GM23338 (cell line): ENCODE measurements at regions not wholly inside any gene's neighbourhood (a gene's known extent, or its start where the extent isn't known, plus 50 kb on each side); places are given as distances from the start of the nearest gene placed in this dataset.

Experiments used
- ATAC-seq: fragments of 200-7000 bp; cut with Tn5 transposase; 3 replicates; pipeline ENCODE4 v1.9.1; 2020
- DNase-seq: peaks from one replicate; pipeline ENCODE4 v3.0.0-alpha.2; 2015; ENCODE audit warnings: low spot score
- H2AFZ ChIP-seq: fragments of 200-600 bp; sonication (generic); 2 replicates; pipeline ENCODE4 v1.8.0; 2016; ENCODE audit warnings: antibody characterized with exemption, mild to moderate bottlenecking, moderate library complexity
- H3F3A ChIP-seq: fragments of 200-600 bp; sonication (generic); replicated peaks from 2 replicates; pipeline ENCODE4 v1.8.0; 2017; ENCODE audit warnings: antibody characterized with exemption, mixed run types, low read depth
- H3K27ac ChIP-seq: fragments of 200-600 bp; sonication (generic); 2 replicates; pipeline ENCODE4 v1.6.1; 2016; ENCODE audit warnings: low read depth
- H3K27me3 ChIP-seq: fragments of 200-600 bp; sonication (generic); 2 replicates; pipeline ENCODE4 v1.8.0; 2016; ENCODE audit warnings: mild to moderate bottlenecking, mixed run types, moderate library complexity; ENCODE audit not compliant: insufficient read depth
- H3K36me3 ChIP-seq: fragments of 200-600 bp; sonication (generic); 2 replicates; pipeline ENCODE4 v1.8.0; 2016; ENCODE audit warnings: mild to moderate bottlenecking; ENCODE audit not compliant: insufficient read depth
- H3K4me1 ChIP-seq: fragments of 200-600 bp; sonication (generic); 2 replicates; pipeline ENCODE4 v1.8.0; 2016; ENCODE audit warnings: mild to moderate bottlenecking, moderate library complexity; ENCODE audit not compliant: insufficient read depth
- H3K4me2 ChIP-seq: fragments of 200-600 bp; sonication (generic); 2 replicates; pipeline ENCODE4 v1.7.1; 2017; ENCODE audit warnings: mixed run types
- H3K4me3 ChIP-seq: fragments of 200-600 bp; sonication (generic); 2 replicates; pipeline ENCODE4 v1.6.1; 2016; ENCODE audit warnings: mixed run types
- H3K79me2 ChIP-seq: fragments of 200-600 bp; sonication (generic); replicated peaks from 2 replicates; pipeline ENCODE4 v1.8.0; 2017; ENCODE audit warnings: mild to moderate bottlenecking; ENCODE audit not compliant: insufficient read depth
- H3K9me2 ChIP-seq: fragments of 200-600 bp; sonication (generic); 2 replicates; pipeline ENCODE4 v1.8.0; 2017; ENCODE audit not compliant: insufficient read depth
- H4K20me1 ChIP-seq: fragments of 200-600 bp; sonication (generic); replicated peaks from 2 replicates; pipeline ENCODE4 v1.8.0; 2017; ENCODE audit warnings: mild to moderate bottlenecking; ENCODE audit not compliant: insufficient read depth
- H3K27ac Mint-ChIP-seq: 2 replicates; pipeline ENCODE4 v1.8.0; 2020; ENCODE audit warnings: inconsistent platforms, mild to moderate bottlenecking, moderate library complexity, mixed read lengths
- H3K27me3 Mint-ChIP-seq: 3 replicates; pipeline ENCODE4 v1.8.0; 2022; ENCODE audit warnings: low read depth, mild to moderate bottlenecking, moderate library complexity, mixed read lengths, inconsistent platforms; ENCODE audit not compliant: insufficient read depth, poor library complexity
- H3K36me3 Mint-ChIP-seq: 3 replicates; pipeline ENCODE4 v1.8.0; 2021; ENCODE audit warnings: low read depth, mild to moderate bottlenecking, inconsistent platforms, moderate library complexity, mixed read lengths
- H3K4me1 Mint-ChIP-seq: 3 replicates; pipeline ENCODE4 v1.8.0; 2020; ENCODE audit warnings: mild to moderate bottlenecking, inconsistent platforms, mixed read lengths
- H3K4me3 Mint-ChIP-seq: 3 replicates; pipeline ENCODE4 v1.8.0; 2021; ENCODE audit warnings: moderate library complexity, mild to moderate bottlenecking, inconsistent platforms, mixed read lengths
- H3K9me3 Mint-ChIP-seq: 3 replicates; pipeline ENCODE4 v1.8.0; 2020; ENCODE audit warnings: moderate library complexity, mild to moderate bottlenecking, inconsistent platforms, mixed read lengths
- CREB1 ChIP-seq: fragments of 250-450 bp; sonication (Bioruptor Pico); IDR thresholded peaks from 2 replicates; pipeline ENCODE4 v1.5.0; 2020; ENCODE audit warnings: low read depth, mild to moderate bottlenecking, moderate library complexity
- CTCF ChIP-seq, 2 experiments: fragments of 200-600 bp in 1 of 2; sonication (generic) in 1 of 2; conservative IDR thresholded peaks; 2 replicates each; pipeline versions ENCODE4 v1.5.1 to v1.6.1; 2016 to 2017; ENCODE audit warnings: antibody characterized with exemption in 2 of 2, low read depth in 2 of 2, mild to moderate bottlenecking in 2 of 2, moderate library complexity in 1 of 2
- EZH2 ChIP-seq: fragments of 200-600 bp; sonication (generic); IDR thresholded peaks from one replicate; pipeline ENCODE4 v1.8.0; 2017; ENCODE audit warnings: antibody characterized with exemption, mild to moderate bottlenecking, low read depth; ENCODE audit not compliant: unreplicated experiment
- EZH2phosphoT487 ChIP-seq: fragments of 200-600 bp; sonication (generic); IDR thresholded peaks from one replicate; pipeline ENCODE4 v1.8.1; 2018; ENCODE audit warnings: antibody characterized with exemption; ENCODE audit not compliant: unreplicated experiment
- JUNB ChIP-seq: IDR thresholded peaks from one replicate; pipeline ENCODE4 v1.6.1; 2016; ENCODE audit warnings: antibody characterized with exemption; ENCODE audit not compliant: unreplicated experiment
- NANOG ChIP-seq: IDR thresholded peaks from 2 replicates; pipeline ENCODE4 v1.6.1; 2016; ENCODE audit warnings: antibody characterized with exemption, borderline replicate concordance
- POLR2AphosphoS5 ChIP-seq: IDR thresholded peaks from 2 replicates; pipeline ENCODE4 v1.6.1; 2016; ENCODE audit warnings: antibody characterized with exemption, low read depth
- STAT1 ChIP-seq: IDR thresholded peaks from one replicate; pipeline ENCODE4 v1.6.1; 2016; ENCODE audit warnings: antibody characterized with exemption; ENCODE audit not compliant: unreplicated experiment
- ZNF114 ChIP-seq: fragments of 250-450 bp; sonication (Bioruptor Pico); IDR thresholded peaks from 2 replicates; pipeline ENCODE4 v1.5.0; 2020; ENCODE audit warnings: mild to moderate bottlenecking, moderate library complexity
- ZNF331 ChIP-seq: fragments of 250-450 bp; sonication (Bioruptor Pico); IDR thresholded peaks from 2 replicates; pipeline ENCODE4 v1.5.0; 2020; ENCODE audit warnings: low read depth, mild to moderate bottlenecking, moderate library complexity
- ZNF462 ChIP-seq: fragments of 250-450 bp; sonication (Bioruptor Pico); IDR thresholded peaks from 2 replicates; pipeline ENCODE4 v1.5.0; 2020; ENCODE audit warnings: mild to moderate bottlenecking, moderate library complexity
- TF ChIP-seq, protein P1 (sequence below): IDR thresholded peaks from one replicate; pipeline ENCODE4 v1.6.1; 2018; ENCODE audit warnings: antibody characterized with exemption; ENCODE audit not compliant: unreplicated experiment

GRCh38 chr10:131556061-131556896, 244.8 kb upstream of the TCERG1L start (continued):
- no peak for TF ChIP-seq CTCF (conservative IDR thresholded peaks at IDR 0.05; ENCODE audit: low read depth in 2 of 2)
- TF ChIP-seq STAT1 = no peak
- TF ChIP-seq EZH2phosphoT487 = no peak

- no peaks in the 10 kb centered on the region for H4K20me1 ChIP-seq
- peaks cover 17% of the 10 kb centered on the region; the same call in 2 of the 3 replicates for H3K36me3 Mint-ChIP-seq
- TF ChIP-seq ZNF331 (CRISPR knock-in tag) (no peak), CREB1 (CRISPR knock-in tag) (no peak), STAT1 (no peak), ZNF462 (CRISPR knock-in tag) (no peak), JUNB (no peak), EZH2 (no peak), ZNF114 (no peak), EZH2phosphoT487 (no peak), NANOG (no peak), POLR2AphosphoS5 (no peak)
- TF ChIP-seq, protein P1, sequence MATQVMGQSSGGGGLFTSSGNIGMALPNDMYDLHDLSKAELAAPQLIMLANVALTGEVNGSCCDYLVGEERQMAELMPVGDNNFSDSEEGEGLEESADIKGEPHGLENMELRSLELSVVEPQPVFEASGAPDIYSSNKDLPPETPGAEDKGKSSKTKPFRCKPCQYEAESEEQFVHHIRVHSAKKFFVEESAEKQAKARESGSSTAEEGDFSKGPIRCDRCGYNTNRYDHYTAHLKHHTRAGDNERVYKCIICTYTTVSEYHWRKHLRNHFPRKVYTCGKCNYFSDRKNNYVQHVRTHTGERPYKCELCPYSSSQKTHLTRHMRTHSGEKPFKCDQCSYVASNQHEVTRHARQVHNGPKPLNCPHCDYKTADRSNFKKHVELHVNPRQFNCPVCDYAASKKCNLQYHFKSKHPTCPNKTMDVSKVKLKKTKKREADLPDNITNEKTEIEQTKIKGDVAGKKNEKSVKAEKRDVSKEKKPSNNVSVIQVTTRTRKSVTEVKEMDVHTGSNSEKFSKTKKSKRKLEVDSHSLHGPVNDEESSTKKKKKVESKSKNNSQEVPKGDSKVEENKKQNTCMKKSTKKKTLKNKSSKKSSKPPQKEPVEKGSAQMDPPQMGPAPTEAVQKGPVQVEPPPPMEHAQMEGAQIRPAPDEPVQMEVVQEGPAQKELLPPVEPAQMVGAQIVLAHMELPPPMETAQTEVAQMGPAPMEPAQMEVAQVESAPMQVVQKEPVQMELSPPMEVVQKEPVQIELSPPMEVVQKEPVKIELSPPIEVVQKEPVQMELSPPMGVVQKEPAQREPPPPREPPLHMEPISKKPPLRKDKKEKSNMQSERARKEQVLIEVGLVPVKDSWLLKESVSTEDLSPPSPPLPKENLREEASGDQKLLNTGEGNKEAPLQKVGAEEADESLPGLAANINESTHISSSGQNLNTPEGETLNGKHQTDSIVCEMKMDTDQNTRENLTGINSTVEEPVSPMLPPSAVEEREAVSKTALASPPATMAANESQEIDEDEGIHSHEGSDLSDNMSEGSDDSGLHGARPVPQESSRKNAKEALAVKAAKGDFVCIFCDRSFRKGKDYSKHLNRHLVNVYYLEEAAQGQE = no peak
Measured at GRCh38 chr10:131556897-131557495, 245.5 kb upstream of the TCERG1L start.

More at GRCh38 chr10:131556897-131557495, 245.5 kb upstream of the TCERG1L start:
- no peaks in the 10 kb centered on the region for H3K9me2 ChIP-seq
- no peaks in the 10 kb centered on the region; the same call in 2 of the 3 replicates for H3K4me1 Mint-ChIP-seq
- H3K79me2 ChIP-seq = no peaks in the 10 kb centered on the region
- H3F3A ChIP-seq = no peaks in the 10 kb centered on the region
- H3K27me3 ChIP-seq = no peaks in the 10 kb centered on the region
- no peaks in the 10 kb centered on the region for H3K4me1 ChIP-seq
- H3K4me3 Mint-ChIP-seq = no peak overlapping the region
- H3K27me3 Mint-ChIP-seq = peaks cover 11% of the 10 kb centered on the region
- no peaks in the 10 kb centered on the region; the same call in 1 of the 2 replicates for H3K36me3 ChIP-seq
- H3K9me3 Mint-ChIP-seq = peaks cover 92% of the 10 kb centered on the region
- no peak overlapping the region for H2AFZ ChIP-seq
- no peak overlapping the region for H3K27ac ChIP-seq
- ATAC-seq (no peak), DNase-seq (no peak)
- no peak overlapping the region for H3K4me2 ChIP-seq
- no peak overlapping the region for H3K27ac Mint-ChIP-seq
- H3K4me3 ChIP-seq = no peak overlapping the region
